Lung (tissue), 11 donors: ENCODE measurements at regions not wholly inside any gene's neighbourhood (a gene's known extent, or its start where the extent isn't known, plus 50 kb on each side); places are given as distances from the start of the nearest gene placed in this dataset.

ENCODE experiments used
- ATAC-seq: fragments of 200-7000 bp; cut with Tn5 transposase; one replicate; pipeline ENCODE4 v1.9.1; 2020; ENCODE audit warnings: moderate number of reproducible peaks; ENCODE audit not compliant: insufficient read depth, low FRiP score
- DNase-seq, 3 donors: peaks; one replicate each; pipeline ENCODE4 v3.0.0-alpha.2; 2013 to 2017
- H3K27ac ChIP-seq, 2 donors: one replicate each; pipeline ENCODE4 v1.5.1; 2013; ENCODE audit warnings: mild to moderate bottlenecking in 2 of 2, moderate library complexity in 2 of 2, control low read depth in 1 of 2, inconsistent platforms in 1 of 2, low read depth in 1 of 2, low read length in 1 of 2
- H3K27me3 ChIP-seq, 3 donors: one replicate each; pipeline ENCODE4 v1.5.1; 2013; ENCODE audit warnings: low read length in 2 of 3; ENCODE audit not compliant: control insufficient read depth in 3 of 3, insufficient read depth in 3 of 3
- H3K36me3 ChIP-seq, 4 donors: one replicate each; pipeline ENCODE4 v1.5.1; 2013; ENCODE audit warnings: low read length in 4 of 4, mild to moderate bottlenecking in 1 of 4, moderate library complexity in 1 of 4; ENCODE audit not compliant: control insufficient read depth in 4 of 4, insufficient read depth in 4 of 4
- H3K4me1 ChIP-seq, 5 donors: one replicate each; pipeline ENCODE4 v1.5.1; 2013; ENCODE audit warnings: low read length in 5 of 5, mild to moderate bottlenecking in 2 of 5, moderate library complexity in 1 of 5; ENCODE audit not compliant: control insufficient read depth in 5 of 5, insufficient read depth in 5 of 5
- H3K4me3 ChIP-seq: one replicate; pipeline ENCODE4 v1.5.1; 2013; ENCODE audit warnings: mild to moderate bottlenecking, control low read depth, moderate library complexity
- H3K9ac ChIP-seq, 2 donors: one replicate each; pipeline ENCODE4 v1.5.1; 2013; ENCODE audit warnings: low read length in 2 of 2, control low read depth in 1 of 2; ENCODE audit not compliant: insufficient read depth in 1 of 2
- H3K9me3 ChIP-seq, 4 donors: one replicate each; pipeline ENCODE4 v1.5.1; 2013; ENCODE audit warnings: low read length in 3 of 4, mild to moderate bottlenecking in 1 of 4, moderate library complexity in 1 of 4; ENCODE audit not compliant: control insufficient read depth in 4 of 4, insufficient read depth in 3 of 4
- WGBS, 2 donors: extraction: QIAGEN DNeasy Blood & Tissue Kit; methylation state at CpG; one replicate each; pipeline ENCODE4 v1.1.7; 2013; 5-methylcytosine and 5-hydroxymethylcytosine counted together
- TF ChIP-seq, protein P1 (sequence below): IDR thresholded peaks from 2 replicates; pipeline ENCODE4 v1.5.1; 2012; ENCODE audit warnings: mild to moderate bottlenecking; ENCODE audit errors: control extremely low read depth, extremely low read depth
- donor health status: control.
- donor health status: control.
- donor health status: Bipolar disorder and iron deficiency.
- donor health status: healthy.
- donor health status: DM: yes; HTN: yes; CAD: no.

DNA sequence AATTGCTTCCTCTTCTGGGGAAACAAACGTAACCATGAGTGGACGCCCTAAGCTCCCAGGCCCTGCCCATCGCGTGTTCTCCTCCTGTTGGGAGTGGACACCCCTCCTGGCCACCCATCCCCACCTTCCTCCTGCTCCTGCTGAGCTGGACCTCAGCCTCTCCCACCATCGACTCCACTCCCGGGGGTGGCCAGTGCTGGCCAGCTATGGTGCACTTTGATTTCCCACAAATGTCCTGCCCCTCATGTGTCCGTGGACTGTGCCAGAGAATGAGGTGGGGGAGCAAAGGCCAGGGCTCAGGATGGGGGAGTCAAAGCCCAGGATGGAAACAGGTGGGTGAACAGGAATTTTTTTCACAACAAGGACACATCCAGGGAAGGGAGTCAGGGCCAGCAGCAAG, 62.8 kb downstream of the MED10 start:
- TF ChIP-seq, protein P1, sequence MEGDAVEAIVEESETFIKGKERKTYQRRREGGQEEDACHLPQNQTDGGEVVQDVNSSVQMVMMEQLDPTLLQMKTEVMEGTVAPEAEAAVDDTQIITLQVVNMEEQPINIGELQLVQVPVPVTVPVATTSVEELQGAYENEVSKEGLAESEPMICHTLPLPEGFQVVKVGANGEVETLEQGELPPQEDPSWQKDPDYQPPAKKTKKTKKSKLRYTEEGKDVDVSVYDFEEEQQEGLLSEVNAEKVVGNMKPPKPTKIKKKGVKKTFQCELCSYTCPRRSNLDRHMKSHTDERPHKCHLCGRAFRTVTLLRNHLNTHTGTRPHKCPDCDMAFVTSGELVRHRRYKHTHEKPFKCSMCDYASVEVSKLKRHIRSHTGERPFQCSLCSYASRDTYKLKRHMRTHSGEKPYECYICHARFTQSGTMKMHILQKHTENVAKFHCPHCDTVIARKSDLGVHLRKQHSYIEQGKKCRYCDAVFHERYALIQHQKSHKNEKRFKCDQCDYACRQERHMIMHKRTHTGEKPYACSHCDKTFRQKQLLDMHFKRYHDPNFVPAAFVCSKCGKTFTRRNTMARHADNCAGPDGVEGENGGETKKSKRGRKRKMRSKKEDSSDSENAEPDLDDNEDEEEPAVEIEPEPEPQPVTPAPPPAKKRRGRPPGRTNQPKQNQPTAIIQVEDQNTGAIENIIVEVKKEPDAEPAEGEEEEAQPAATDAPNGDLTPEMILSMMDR = no peak
- H3K27ac ChIP-seq = no peak overlapping the region
- H3K36me3 ChIP-seq = peaks cover 0 to 1% (median 0%) of the 10 kb centered on the region in 4 donors
- no peak overlapping the region for H3K4me3 ChIP-seq
- no peak for ATAC-seq
- no peak for DNase-seq
- H3K27me3 ChIP-seq = no peaks in the 10 kb centered on the region
- 77 to 84% methylated on average over 7 of the region's 7 CpGs for WGBS, 2 donors
- peaks cover 0 to 1% (median 0%) of the 10 kb centered on the region in 4 donors for H3K9me3 ChIP-seq
- no peak overlapping the region for H3K9ac ChIP-seq
- peaks cover 0 to 5% (median 0%) of the 10 kb centered on the region in 5 donors for H3K4me1 ChIP-seq

DNA sequence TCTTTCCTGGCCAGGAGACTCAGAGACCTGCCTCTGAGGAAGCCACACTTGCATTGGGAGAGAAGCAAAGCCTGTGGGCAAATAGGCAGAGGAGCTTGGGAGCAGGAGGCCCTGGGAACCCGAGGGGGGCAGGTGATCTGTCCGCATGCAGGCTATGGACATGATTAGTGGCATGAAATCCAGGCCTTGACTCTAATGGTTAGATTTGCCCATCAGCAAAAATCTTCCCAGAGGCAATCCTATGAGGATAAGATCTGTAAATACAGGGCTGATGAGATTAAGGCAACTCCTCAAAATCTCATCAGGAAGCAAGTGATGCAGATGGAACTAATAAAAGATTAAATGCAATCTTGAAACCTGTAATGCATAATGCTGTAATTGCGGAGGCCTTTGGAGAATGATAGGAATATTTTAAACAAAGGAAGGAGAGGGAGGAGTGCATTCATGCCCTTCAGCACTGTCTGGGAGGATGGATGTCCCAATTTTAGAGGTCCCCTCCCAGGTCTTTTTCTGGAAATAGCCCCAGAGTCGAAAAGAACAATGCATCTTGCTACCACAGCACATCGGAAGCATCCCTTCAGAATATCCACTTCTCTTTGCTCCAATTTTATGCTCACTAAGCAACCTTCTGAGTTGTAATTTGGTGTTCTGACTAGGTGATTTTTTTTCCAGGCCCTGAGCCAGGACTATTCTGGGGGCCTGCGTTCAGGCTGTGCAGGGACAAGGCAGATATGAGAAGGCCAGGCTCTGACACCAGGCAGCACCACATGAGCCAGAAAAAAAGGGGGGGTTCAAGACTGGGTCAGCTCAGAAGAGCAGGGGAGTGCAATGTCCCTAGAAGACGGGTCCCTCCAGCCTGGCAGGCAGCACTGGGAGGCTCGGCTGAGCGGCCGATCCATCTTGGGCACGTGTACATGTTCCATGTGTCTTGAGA, 66.5 kb downstream of the MED10 start:
- Histone ChIP-seq H3K4me1 (peaks cover 0 to 5% (median 0%) of the 10 kb centered on the region in 5 donors), H3K27me3 (no peaks in the 10 kb centered on the region), H3K36me3 (peaks cover 0 to 1% (median 0%) of the 10 kb centered on the region in 4 donors), H3K9me3 (no peaks in the 10 kb centered on the region), H3K4me3 (no peak overlapping the region), H3K9ac (no peak overlapping the region), H3K27ac (no peak overlapping the region)
- no peak for ATAC-seq
- no peak for DNase-seq
- WGBS, 2 donors = 87 to 88% methylated on average over 11 of the region's 11 CpGs
- TF ChIP-seq, protein P1 = no peak

DNA sequence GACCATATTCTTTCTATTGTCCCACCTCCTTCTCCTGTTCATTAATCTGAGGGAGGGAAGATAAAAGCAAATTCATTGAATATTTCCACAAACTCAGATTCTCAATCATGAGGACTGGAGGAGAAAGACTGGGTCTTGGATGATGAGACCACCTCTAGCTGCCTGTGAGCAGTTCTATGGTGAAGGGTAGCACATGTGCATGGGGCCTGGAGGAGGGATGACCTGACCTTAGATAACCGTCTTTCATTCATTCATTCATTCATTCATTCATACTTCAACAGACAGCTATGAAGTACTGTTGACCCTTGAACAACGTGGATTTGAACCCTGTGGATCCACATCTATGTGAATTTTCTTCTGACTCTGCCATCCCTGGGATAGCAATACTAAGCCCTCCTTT, 68.4 kb downstream of the MED10 start:
- WGBS, 2 donors = 66 to 68% methylated on average over 2 of the region's 2 CpGs
- TF ChIP-seq, protein P1 = no peak

More for the DNA sequence above, 68.4 kb downstream of the MED10 start:
- Histone ChIP-seq H3K4me3 (no peak overlapping the region), H3K27me3 (no peaks in the 10 kb centered on the region), H3K9ac (no peak overlapping the region), H3K36me3 (peaks cover 0 to 1% (median 0%) of the 10 kb centered on the region in 4 donors), H3K27ac (no peak overlapping the region), H3K9me3 (no peaks in the 10 kb centered on the region), H3K4me1 (peaks cover 0 to 5% (median 0%) of the 10 kb centered on the region in 5 donors)
- ATAC-seq (no peak), DNase-seq (no peak)
